ENCODE measurements at regions not wholly inside any gene's neighbourhood (a gene's known extent, or its start where the extent isn't known, plus 50 kb on each side); places are given as distances from the start of the nearest gene placed in this dataset.

DNA sequence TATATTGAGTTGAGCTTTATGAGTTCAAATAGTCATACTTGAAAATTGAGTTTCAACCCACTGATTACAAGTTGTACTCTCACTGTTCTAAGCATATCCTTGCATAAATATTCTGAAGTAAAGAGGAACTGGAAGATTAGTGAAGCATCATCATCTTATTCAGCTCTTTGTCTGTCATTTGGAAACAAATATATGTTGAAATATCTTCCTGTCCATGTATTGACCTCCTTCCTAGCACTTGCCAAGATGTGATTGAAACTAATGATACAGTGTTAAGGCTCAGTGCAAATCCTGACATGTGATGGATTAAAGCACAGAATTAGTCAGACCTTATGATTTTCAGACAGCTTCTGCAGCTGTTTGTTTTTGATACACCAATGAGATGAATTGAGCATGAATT lies 434.3 kb downstream of the TBC1D32 start:
- TF ChIP-seq CTCF (IDR thresholded peaks at IDR 0.05) (no peak), POLR2A (IDR thresholded peaks at IDR 0.05) (no peak)

Data from uterus (tissue), 2 donors.